ENCODE measurements at regions not wholly inside any gene's neighbourhood (a gene's known extent, or its start where the extent isn't known, plus 50 kb on each side); places are given as distances from the start of the nearest gene placed in this dataset.

DNA sequence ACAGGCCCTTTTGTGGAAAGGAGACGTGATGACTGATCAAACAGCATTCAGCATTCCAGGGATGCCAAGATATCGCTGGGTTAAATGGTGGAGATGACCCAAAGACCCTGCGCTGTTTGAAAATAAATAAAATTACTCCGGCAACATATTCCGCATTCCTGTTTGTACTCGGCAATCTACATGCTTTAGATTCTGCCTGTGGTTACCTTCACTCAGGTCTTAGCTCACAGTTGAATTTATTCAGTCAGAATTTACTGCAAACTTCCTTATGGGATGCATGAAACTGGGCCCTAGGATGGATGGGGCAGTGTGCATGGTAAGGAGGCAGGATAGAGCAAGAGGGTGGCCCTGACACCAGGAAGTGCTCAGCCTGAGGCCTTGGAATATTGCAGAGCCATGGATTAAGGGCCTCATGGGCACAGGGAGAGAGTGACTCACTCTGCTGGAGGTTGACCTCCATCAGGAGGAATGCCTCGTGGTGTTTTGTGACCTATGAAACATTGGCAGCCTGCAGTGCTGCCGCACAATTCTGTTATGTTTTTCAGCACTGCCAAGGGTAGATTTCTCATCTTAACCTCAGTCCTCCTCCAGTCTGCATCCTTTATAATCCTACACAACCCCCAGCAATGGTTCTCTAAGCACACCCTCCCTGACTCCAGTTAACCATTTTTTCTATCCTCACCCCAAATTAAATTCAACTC lies 321.4 kb downstream of the IRS1 start:
- no peak for TF ChIP-seq CTCF (IDR thresholded peaks at IDR 0.05; ENCODE audit: borderline replicate concordance, extremely low read depth, low read length, poor library complexity, severe bottlenecking)
- TF ChIP-seq EZH2 (IDR thresholded peaks at IDR 0.05; ENCODE audit: borderline replicate concordance, low read depth, low read length, severe bottlenecking) = no peak
